OCI-LY1 (cell line): ENCODE measurements at regions not wholly inside any gene's neighbourhood (a gene's known extent, or its start where the extent isn't known, plus 50 kb on each side); places are given as distances from the start of the nearest gene placed in this dataset.

Experiments used
- H2AFZ ChIP-seq: fragments of 200-600 bp; sonication (generic), shearing (Covaris generic); 2 replicates; pipeline ENCODE4 v1.6.0; 2014; ENCODE audit warnings: antibody characterized with exemption, mild to moderate bottlenecking, low read length
- H3F3A ChIP-seq: fragments of 200-600 bp; sonication (generic), shearing (Covaris generic); 2 replicates; pipeline ENCODE4 v1.6.0; 2014; ENCODE audit warnings: mild to moderate bottlenecking, antibody characterized with exemption, low read length, moderate library complexity; ENCODE audit not compliant: insufficient read depth
- H3K27ac ChIP-seq: fragments of 200-600 bp; sonication (generic); 2 replicates; pipeline ENCODE4 v1.5.1; 2014; ENCODE audit warnings: low read length, mixed run types, mild to moderate bottlenecking, low read depth; ENCODE audit not compliant: poor library complexity, severe bottlenecking
- H3K27me3 ChIP-seq: fragments of 200-600 bp; sonication (generic); 2 replicates; pipeline ENCODE4 v1.6.0; 2014; ENCODE audit warnings: antibody characterized with exemption, mild to moderate bottlenecking, low read length, moderate library complexity; ENCODE audit not compliant: insufficient read depth
- H3K36me3 ChIP-seq: fragments of 200-600 bp; sonication (generic); 2 replicates; pipeline ENCODE4 v1.6.1; 2014; ENCODE audit warnings: mild to moderate bottlenecking, antibody characterized with exemption, low read length, moderate library complexity, mixed read lengths; ENCODE audit not compliant: insufficient read depth
- H3K4me1 ChIP-seq: fragments of 200-600 bp; sonication (generic); 2 replicates; pipeline ENCODE4 v1.5.1; 2014; ENCODE audit warnings: mild to moderate bottlenecking, low read length, moderate library complexity; ENCODE audit not compliant: insufficient read depth, severe bottlenecking
- H3K4me2 ChIP-seq: fragments of 200-600 bp; sonication (generic), shearing (Covaris generic); 2 replicates; pipeline ENCODE4 v1.6.1; 2014; ENCODE audit warnings: low read length
- H3K4me3 ChIP-seq: fragments of 200-600 bp; sonication (generic); 2 replicates; pipeline ENCODE4 v1.5.1; 2014; ENCODE audit warnings: low read length, low read depth, mild to moderate bottlenecking, mixed read lengths; ENCODE audit not compliant: poor library complexity, severe bottlenecking
- H3K79me2 ChIP-seq: fragments of 200-600 bp; shearing (Covaris generic); 2 replicates; pipeline ENCODE4 v1.6.1; 2016; ENCODE audit warnings: mixed run types, low read length, mixed read lengths; ENCODE audit not compliant: insufficient read depth
- H3K9ac ChIP-seq: fragments of 200-600 bp; sonication (generic), shearing (Covaris generic); 2 replicates; pipeline ENCODE4 v1.6.1; 2014; ENCODE audit warnings: mild to moderate bottlenecking, low read length, mixed read lengths
- H3K9me2 ChIP-seq: fragments of 200-600 bp; sonication (generic), shearing (Covaris generic); 2 replicates; pipeline ENCODE4 v1.6.1; 2014; ENCODE audit warnings: low read depth, mild to moderate bottlenecking, low read length, mixed read lengths
- H3K9me3 ChIP-seq: fragments of 200-600 bp; shearing (Covaris generic); 2 replicates; pipeline ENCODE4 v1.6.1; 2014; ENCODE audit warnings: low read length, mixed read lengths
- H4K20me1 ChIP-seq: fragments of 200-600 bp; sonication (generic), shearing (Covaris generic); 2 replicates; pipeline ENCODE4 v1.6.0; 2016; ENCODE audit warnings: mild to moderate bottlenecking, low read length; ENCODE audit not compliant: insufficient read depth
- EZH2 ChIP-seq: fragments of 200-600 bp; sonication (generic), shearing (Covaris generic); IDR thresholded peaks from 2 replicates; pipeline ENCODE4 v1.8.0; 2017; ENCODE audit warnings: borderline replicate concordance, mixed run types, mild to moderate bottlenecking, antibody characterized with exemption, low read length, moderate library complexity, mixed read lengths
- TF ChIP-seq, protein P1 (sequence below): fragments of 200-600 bp; sonication (generic), shearing (Covaris generic); IDR thresholded peaks from 2 replicates; pipeline ENCODE4 v1.5.1; 2017; ENCODE audit warnings: mild to moderate bottlenecking, antibody characterized with exemption, low read length, moderate library complexity, mixed read lengths

DNA sequence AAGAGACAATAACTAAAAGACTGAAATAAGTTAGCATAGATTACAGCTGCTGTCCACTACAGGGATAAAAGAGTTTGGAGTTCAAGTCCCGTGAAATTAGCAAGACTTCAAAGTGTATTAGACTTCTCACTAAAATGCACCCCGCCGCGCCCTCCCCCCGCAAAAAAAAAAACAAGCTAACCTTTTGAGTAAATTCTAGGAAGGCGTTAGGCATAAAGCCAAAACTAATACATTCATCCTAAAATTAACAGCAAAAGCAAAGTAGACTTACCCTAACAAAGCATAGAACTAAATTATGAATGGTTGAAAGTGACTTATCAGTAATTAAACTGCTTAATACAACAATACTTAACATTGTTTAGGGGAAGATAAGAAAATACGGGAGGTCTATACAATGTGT lies 581.0 kb upstream of the CHORDC1 start:
- no peak for TF ChIP-seq EZH2
- TF ChIP-seq, protein P1, sequence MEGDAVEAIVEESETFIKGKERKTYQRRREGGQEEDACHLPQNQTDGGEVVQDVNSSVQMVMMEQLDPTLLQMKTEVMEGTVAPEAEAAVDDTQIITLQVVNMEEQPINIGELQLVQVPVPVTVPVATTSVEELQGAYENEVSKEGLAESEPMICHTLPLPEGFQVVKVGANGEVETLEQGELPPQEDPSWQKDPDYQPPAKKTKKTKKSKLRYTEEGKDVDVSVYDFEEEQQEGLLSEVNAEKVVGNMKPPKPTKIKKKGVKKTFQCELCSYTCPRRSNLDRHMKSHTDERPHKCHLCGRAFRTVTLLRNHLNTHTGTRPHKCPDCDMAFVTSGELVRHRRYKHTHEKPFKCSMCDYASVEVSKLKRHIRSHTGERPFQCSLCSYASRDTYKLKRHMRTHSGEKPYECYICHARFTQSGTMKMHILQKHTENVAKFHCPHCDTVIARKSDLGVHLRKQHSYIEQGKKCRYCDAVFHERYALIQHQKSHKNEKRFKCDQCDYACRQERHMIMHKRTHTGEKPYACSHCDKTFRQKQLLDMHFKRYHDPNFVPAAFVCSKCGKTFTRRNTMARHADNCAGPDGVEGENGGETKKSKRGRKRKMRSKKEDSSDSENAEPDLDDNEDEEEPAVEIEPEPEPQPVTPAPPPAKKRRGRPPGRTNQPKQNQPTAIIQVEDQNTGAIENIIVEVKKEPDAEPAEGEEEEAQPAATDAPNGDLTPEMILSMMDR: no peak
- H3K79me2 ChIP-seq: no peaks in the 10 kb centered on the region
- H3K4me1 ChIP-seq: no peaks in the 10 kb centered on the region
- no peak overlapping the region for H3K4me2 ChIP-seq
- H3K9ac ChIP-seq: no peak overlapping the region
- no peak overlapping the region for H2AFZ ChIP-seq
- H3K36me3 ChIP-seq: no peaks in the 10 kb centered on the region
- H4K20me1 ChIP-seq: no peaks in the 10 kb centered on the region
- H3K9me2 ChIP-seq: no peaks in the 10 kb centered on the region
- no peak overlapping the region for H3K27ac ChIP-seq
- no peaks in the 10 kb centered on the region for H3K9me3 ChIP-seq
- no peaks in the 10 kb centered on the region for H3F3A ChIP-seq
- H3K4me3 ChIP-seq: no peak overlapping the region
- H3K27me3 ChIP-seq: no peaks in the 10 kb centered on the region

DNA sequence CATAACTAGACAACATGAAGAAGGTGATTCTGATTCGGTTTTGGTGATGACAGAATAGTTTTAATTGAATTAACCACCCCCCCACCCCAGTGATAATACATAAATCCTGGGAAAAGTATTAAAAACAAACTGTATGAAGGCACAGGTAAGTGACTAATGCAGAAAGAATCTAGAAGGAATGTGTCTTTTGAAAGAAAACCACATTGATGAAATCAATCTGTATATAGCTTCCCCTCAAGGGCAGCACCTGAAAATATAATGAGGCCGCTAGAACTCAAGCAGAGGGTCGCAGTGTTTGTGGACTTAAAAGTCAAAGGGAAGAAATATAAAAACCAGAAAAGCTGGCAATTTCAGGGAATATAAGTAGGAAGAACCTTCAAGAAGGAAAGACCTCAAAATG lies 580.5 kb upstream of the CHORDC1 start:
- Histone ChIP-seq H3K4me3 (no peak overlapping the region), H3K9me3 (no peaks in the 10 kb centered on the region), H2AFZ (no peak overlapping the region), H4K20me1 (no peaks in the 10 kb centered on the region), H3K9me2 (no peaks in the 10 kb centered on the region), H3K27me3 (no peaks in the 10 kb centered on the region), H3K9ac (no peak overlapping the region), H3K4me2 (no peak overlapping the region), H3K4me1 (no peaks in the 10 kb centered on the region), H3K36me3 (no peaks in the 10 kb centered on the region), H3K27ac (no peak overlapping the region), H3K79me2 (no peaks in the 10 kb centered on the region), H3F3A (no peaks in the 10 kb centered on the region)
- TF ChIP-seq EZH2: no peak
- TF ChIP-seq, protein P1: no peak

GRCh38 chr11:90798769-90799168 lies 575.9 kb upstream of the CHORDC1 start:
- no peak overlapping the region for H3K4me2 ChIP-seq
- H3K9ac ChIP-seq: no peak overlapping the region
- H3K9me3 ChIP-seq: no peaks in the 10 kb centered on the region
- TF ChIP-seq, protein P1: no peak
- TF ChIP-seq EZH2: no peak
- H3K4me1 ChIP-seq: no peaks in the 10 kb centered on the region
- H3K27ac ChIP-seq: no peak overlapping the region
- H3K36me3 ChIP-seq: no peaks in the 10 kb centered on the region
- H3K27me3 ChIP-seq: no peaks in the 10 kb centered on the region
- H3K79me2 ChIP-seq: no peaks in the 10 kb centered on the region
- H3K4me3 ChIP-seq: no peak overlapping the region
- H4K20me1 ChIP-seq: no peaks in the 10 kb centered on the region
- H2AFZ ChIP-seq: no peak overlapping the region
- H3F3A ChIP-seq: no peaks in the 10 kb centered on the region
- H3K9me2 ChIP-seq: no peaks in the 10 kb centered on the region
